ENCODE measurements at regions not wholly inside any gene's neighbourhood (a gene's known extent, or its start where the extent isn't known, plus 50 kb on each side); places are given as distances from the start of the nearest gene placed in this dataset.

DNA sequence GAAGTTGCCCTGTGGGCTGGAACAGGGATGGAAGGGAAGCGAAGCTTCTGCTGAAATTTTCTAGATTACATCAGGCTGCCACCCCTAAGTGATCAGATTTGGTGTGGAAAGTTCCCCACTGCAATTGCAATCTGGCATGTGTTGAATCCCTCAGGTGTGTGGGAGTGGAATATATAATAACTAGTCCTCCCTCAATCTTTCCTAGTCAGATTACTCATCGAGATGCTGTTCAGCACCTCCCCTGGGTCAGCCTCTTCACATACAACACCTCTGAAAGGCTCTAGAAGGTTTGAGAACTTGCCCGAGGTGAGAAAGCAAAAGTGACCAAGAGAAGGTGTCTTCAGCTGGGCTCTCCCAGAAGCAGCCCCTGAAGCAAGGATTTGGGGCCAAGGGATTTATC is 336.8 kb downstream of the BCOR start (continued):
- TF ChIP-seq CEBPB (IDR thresholded peaks at IDR 0.05; ENCODE audit: low read depth): no peak
- TF ChIP-seq, protein P1, sequence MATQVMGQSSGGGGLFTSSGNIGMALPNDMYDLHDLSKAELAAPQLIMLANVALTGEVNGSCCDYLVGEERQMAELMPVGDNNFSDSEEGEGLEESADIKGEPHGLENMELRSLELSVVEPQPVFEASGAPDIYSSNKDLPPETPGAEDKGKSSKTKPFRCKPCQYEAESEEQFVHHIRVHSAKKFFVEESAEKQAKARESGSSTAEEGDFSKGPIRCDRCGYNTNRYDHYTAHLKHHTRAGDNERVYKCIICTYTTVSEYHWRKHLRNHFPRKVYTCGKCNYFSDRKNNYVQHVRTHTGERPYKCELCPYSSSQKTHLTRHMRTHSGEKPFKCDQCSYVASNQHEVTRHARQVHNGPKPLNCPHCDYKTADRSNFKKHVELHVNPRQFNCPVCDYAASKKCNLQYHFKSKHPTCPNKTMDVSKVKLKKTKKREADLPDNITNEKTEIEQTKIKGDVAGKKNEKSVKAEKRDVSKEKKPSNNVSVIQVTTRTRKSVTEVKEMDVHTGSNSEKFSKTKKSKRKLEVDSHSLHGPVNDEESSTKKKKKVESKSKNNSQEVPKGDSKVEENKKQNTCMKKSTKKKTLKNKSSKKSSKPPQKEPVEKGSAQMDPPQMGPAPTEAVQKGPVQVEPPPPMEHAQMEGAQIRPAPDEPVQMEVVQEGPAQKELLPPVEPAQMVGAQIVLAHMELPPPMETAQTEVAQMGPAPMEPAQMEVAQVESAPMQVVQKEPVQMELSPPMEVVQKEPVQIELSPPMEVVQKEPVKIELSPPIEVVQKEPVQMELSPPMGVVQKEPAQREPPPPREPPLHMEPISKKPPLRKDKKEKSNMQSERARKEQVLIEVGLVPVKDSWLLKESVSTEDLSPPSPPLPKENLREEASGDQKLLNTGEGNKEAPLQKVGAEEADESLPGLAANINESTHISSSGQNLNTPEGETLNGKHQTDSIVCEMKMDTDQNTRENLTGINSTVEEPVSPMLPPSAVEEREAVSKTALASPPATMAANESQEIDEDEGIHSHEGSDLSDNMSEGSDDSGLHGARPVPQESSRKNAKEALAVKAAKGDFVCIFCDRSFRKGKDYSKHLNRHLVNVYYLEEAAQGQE (IDR thresholded peaks at IDR 0.05; ENCODE audit: low read depth): no peak
- no peak for TF ChIP-seq JUND (IDR thresholded peaks at IDR 0.05)
- TF ChIP-seq YY1 (IDR thresholded peaks at IDR 0.05; ENCODE audit: extremely low read depth, insufficient replicate concordance, low read depth, low read length): no peak
- TF ChIP-seq, protein P2, sequence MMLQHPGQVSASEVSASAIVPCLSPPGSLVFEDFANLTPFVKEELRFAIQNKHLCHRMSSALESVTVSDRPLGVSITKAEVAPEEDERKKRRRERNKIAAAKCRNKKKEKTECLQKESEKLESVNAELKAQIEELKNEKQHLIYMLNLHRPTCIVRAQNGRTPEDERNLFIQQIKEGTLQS (IDR thresholded peaks at IDR 0.05): no peak
- TF ChIP-seq, protein P3, sequence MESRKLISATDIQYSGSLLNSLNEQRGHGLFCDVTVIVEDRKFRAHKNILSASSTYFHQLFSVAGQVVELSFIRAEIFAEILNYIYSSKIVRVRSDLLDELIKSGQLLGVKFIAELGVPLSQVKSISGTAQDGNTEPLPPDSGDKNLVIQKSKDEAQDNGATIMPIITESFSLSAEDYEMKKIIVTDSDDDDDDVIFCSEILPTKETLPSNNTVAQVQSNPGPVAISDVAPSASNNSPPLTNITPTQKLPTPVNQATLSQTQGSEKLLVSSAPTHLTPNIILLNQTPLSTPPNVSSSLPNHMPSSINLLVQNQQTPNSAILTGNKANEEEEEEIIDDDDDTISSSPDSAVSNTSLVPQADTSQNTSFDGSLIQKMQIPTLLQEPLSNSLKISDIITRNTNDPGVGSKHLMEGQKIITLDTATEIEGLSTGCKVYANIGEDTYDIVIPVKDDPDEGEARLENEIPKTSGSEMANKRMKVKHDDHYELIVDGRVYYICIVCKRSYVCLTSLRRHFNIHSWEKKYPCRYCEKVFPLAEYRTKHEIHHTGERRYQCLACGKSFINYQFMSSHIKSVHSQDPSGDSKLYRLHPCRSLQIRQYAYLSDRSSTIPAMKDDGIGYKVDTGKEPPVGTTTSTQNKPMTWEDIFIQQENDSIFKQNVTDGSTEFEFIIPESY (IDR thresholded peaks at IDR 0.05; ENCODE audit: extremely low read depth, insufficient replicate concordance, low read length): no peak

DNA sequence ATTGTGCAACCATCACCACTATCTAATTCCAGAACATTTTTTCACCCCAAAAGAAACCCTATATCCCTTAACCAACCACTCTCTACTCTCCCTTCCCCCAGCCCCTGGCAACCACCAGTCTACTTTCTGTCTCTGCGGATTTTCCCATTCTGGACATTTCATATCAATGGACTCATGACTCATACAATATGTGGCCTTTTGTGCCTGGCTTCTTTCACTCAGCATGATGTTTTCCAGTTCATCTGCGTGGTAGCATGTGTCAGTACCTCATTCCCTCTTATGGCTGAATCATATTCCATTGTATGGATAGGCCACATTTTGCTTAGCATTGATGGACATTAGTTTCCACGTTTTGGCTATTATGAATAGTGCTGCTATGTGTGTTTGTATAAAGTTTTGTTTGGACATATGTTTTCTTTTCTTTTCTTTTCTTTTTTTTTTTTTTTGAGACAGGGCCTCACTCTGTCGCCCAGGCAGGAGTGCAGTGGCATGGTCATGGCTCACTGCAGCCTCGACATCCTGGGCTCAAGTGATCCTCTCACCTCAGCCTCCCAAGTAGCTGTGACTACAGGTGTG is 335.4 kb downstream of the BCOR start:
- H3K4me2 ChIP-seq (ENCODE audit: low read length): no peak overlapping the region
- H3K27me3 ChIP-seq (ENCODE audit: insufficient read depth, low read length): no peaks in the 10 kb centered on the region
- no peak for ATAC-seq
- CTCF ChIA-PET: no interaction called here
- H3K79me2 ChIP-seq (ENCODE audit: insufficient read depth, low read length): no peaks in the 10 kb centered on the region
- H3K9me3 ChIP-seq (ENCODE audit: control insufficient read depth in 1 of 2, insufficient read depth in 1 of 2, low read depth in 1 of 2, low read length in 2 of 2): no peaks in the 10 kb centered on the region
- H4K20me1 ChIP-seq (ENCODE audit: insufficient read depth): no peaks in the 10 kb centered on the region
- H3K9me2 ChIP-seq (ENCODE audit: insufficient read depth): no peaks in the 10 kb centered on the region
- POLR2A ChIA-PET: no interaction called here
- H3K4me1 ChIP-seq (ENCODE audit: control insufficient read depth in 1 of 2, insufficient read depth in 2 of 2, low read length in 2 of 2): no peaks in the 10 kb centered on the region
- RAD21 ChIA-PET (ENCODE audit: low non-redundant PET in 1 of 2, low total read pairs in 2 of 2, uncharacterized antibody in 2 of 2, unreplicated experiment in 2 of 2): no interaction called here
- no peak overlapping the region for H3K9ac ChIP-seq (ENCODE audit: low read length)
- intact Hi-C loops (cut with micrococcal nuclease): no loop called here
- no peak for DNase-seq (ENCODE audit: low read depth, low spot score)
- no peak overlapping the region for H3K4me3 ChIP-seq (replicated peaks in 1 of 2; ENCODE audit: low read depth in 1 of 2, low read length in 2 of 2)
- H2AFZ ChIP-seq (ENCODE audit: low read depth, low read length, poor library complexity, severe bottlenecking): no peak overlapping the region
- BruUV-seq (replicated peaks): no TSS peak
- no peaks in the 10 kb centered on the region for H3K36me3 ChIP-seq (ENCODE audit: control insufficient read depth in 1 of 2, insufficient read depth in 2 of 2, low read length in 2 of 2)
- no peak overlapping the region for H3K27ac ChIP-seq (ENCODE audit: low read depth, low read length)
- TF ChIP-seq SIN3A (IDR thresholded peaks at IDR 0.05; ENCODE audit: low read depth): no peak
- no peak for TF ChIP-seq SRF (IDR thresholded peaks at IDR 0.05; ENCODE audit: low read depth)
- TF ChIP-seq SP1 (IDR thresholded peaks at IDR 0.05; ENCODE audit: low read depth): no peak
- no peak for TF ChIP-seq EGR1 (IDR thresholded peaks at IDR 0.05; ENCODE audit: low read depth)
- no peak for TF ChIP-seq CEBPB (IDR thresholded peaks at IDR 0.05; ENCODE audit: low read depth)
- no peak for TF ChIP-seq POLR2AphosphoS5 (IDR thresholded peaks at IDR 0.05; ENCODE audit: low read depth, low read length)
- no peak for TF ChIP-seq CBX3 (IDR thresholded peaks at IDR 0.05; ENCODE audit: low read depth)
- no peak for TF ChIP-seq TCF7L2 (IDR thresholded peaks at IDR 0.05; ENCODE audit: borderline replicate concordance, extremely low read depth, insufficient read depth, insufficient read length)
- TF ChIP-seq, protein P4, sequence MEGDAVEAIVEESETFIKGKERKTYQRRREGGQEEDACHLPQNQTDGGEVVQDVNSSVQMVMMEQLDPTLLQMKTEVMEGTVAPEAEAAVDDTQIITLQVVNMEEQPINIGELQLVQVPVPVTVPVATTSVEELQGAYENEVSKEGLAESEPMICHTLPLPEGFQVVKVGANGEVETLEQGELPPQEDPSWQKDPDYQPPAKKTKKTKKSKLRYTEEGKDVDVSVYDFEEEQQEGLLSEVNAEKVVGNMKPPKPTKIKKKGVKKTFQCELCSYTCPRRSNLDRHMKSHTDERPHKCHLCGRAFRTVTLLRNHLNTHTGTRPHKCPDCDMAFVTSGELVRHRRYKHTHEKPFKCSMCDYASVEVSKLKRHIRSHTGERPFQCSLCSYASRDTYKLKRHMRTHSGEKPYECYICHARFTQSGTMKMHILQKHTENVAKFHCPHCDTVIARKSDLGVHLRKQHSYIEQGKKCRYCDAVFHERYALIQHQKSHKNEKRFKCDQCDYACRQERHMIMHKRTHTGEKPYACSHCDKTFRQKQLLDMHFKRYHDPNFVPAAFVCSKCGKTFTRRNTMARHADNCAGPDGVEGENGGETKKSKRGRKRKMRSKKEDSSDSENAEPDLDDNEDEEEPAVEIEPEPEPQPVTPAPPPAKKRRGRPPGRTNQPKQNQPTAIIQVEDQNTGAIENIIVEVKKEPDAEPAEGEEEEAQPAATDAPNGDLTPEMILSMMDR (IDR thresholded peaks at IDR 0.05 in 2 of 3, conservative IDR thresholded peaks at IDR 0.05 in 1 of 3; ENCODE audit: borderline replicate concordance in 1 of 3, insufficient read depth in 1 of 3, low read depth in 2 of 3, low read length in 2 of 3): no peak
- no peak for TF ChIP-seq ZFX (IDR thresholded peaks at IDR 0.05)
- no peak for TF ChIP-seq ELF1 (IDR thresholded peaks at IDR 0.05; ENCODE audit: borderline replicate concordance, low read depth)
- no peak for TF ChIP-seq ZNF274 (IDR thresholded peaks at IDR 0.05; ENCODE audit: low read depth, low read length)
- no peak for TF ChIP-seq EZH2 (IDR thresholded peaks at IDR 0.05)
- no peak for TF ChIP-seq YY1 (IDR thresholded peaks at IDR 0.05; ENCODE audit: extremely low read depth, insufficient replicate concordance, low read depth, low read length)

Measured in HCT116 (cell line).